GM12878 (cell line): ENCODE measurements at regions not wholly inside any gene's neighbourhood (a gene's known extent, or its start where the extent isn't known, plus 50 kb on each side); places are given as distances from the start of the nearest gene placed in this dataset.

Experiments
- ATAC-seq: fragments of 200-7000 bp; cut with Tn5 transposase; 3 replicates; pipeline ENCODE4 v1.9.1; 2020; ENCODE audit warnings: mild to moderate bottlenecking, moderate library complexity
- BruUV-seq: library from RNA; stranded (reverse); fragments of 400-500 nt; replicated peaks from 2 replicates; lab custom pipeline; 2021; lab: Mats Ljungman, UMichigan
- CTCF ChIA-PET: fragments of 300-600 bp; sonication (Branson Sonifier 250); formaldehyde crosslinking; extraction: SDS; loops from one replicate; lab custom pipeline; 2021; ENCODE audit warnings: inconsistent platforms; lab: Yijun Ruan, JAX
- POLR2A ChIA-PET: fragments of 350-600 bp; formaldehyde crosslinking; extraction: SDS; loops from one replicate; lab custom pipeline; 2021; ENCODE audit warnings: inconsistent platforms; lab: Charles Lee
- RAD21 ChIA-PET: fragments of 300-600 bp; sonication (Branson Sonifier 250); formaldehyde crosslinking; loops from one replicate; lab custom pipeline; 2023; ENCODE audit warnings: antibody characterized with exemption; ENCODE audit not compliant: unreplicated experiment; lab: Charles Lee
- SMC1A ChIA-PET: fragments of 300-600 bp; sonication (Branson Sonifier 250); formaldehyde crosslinking; loops from one replicate; lab custom pipeline; 2023; ENCODE audit not compliant: unreplicated experiment, uncharacterized antibody; lab: Charles Lee
- DNase-seq: peaks from one replicate; pipeline ENCODE4 v3.0.0-alpha.2; 2011; ENCODE audit warnings: low read depth, low spot score
- FAIRE-seq: peaks from 3 replicates; lab custom pipeline; 2011; peaks lifted over from hg19 to GRCh38; lab: Jason Lieb, UNC
- H2AFZ ChIP-seq: 2 replicates; pipeline ENCODE4 v1.6.0; 2011; ENCODE audit warnings: low read depth, low read length, control low read depth; ENCODE audit not compliant: control insufficient read depth
- H3K27ac ChIP-seq: 2 replicates; pipeline ENCODE4 v1.5.1; 2011; ENCODE audit warnings: control low read depth; ENCODE audit not compliant: control insufficient read depth, insufficient read depth
- H3K27me3 ChIP-seq, 2 experiments: replicated peaks in 1 of 2; 2 replicates each; pipeline versions ENCODE4 v1.6.0 to v1.6.1; 2011; ENCODE audit warnings: low read length in 1 of 2; ENCODE audit not compliant: control insufficient read depth in 2 of 2, insufficient read depth in 2 of 2
- H3K36me3 ChIP-seq, 2 experiments: 2 replicates each; pipeline ENCODE4 v1.5.1; 2011; ENCODE audit warnings: low read length in 1 of 2; ENCODE audit not compliant: control insufficient read depth in 2 of 2, insufficient read depth in 2 of 2
- H3K4me1 ChIP-seq: 2 replicates; pipeline ENCODE4 v1.6.1; 2011; ENCODE audit warnings: mild to moderate bottlenecking, low read length, moderate library complexity, mixed read lengths; ENCODE audit not compliant: control insufficient read depth, insufficient read depth
- H3K4me2 ChIP-seq: 2 replicates; pipeline ENCODE4 v1.6.0; 2011; ENCODE audit warnings: control low read depth; ENCODE audit not compliant: control insufficient read depth, insufficient read depth
- H3K4me3 ChIP-seq: fragments of 200-600 bp; sonication (generic); 2 replicates; pipeline ENCODE4 v1.5.1; 2016
- H3K79me2 ChIP-seq: 2 replicates; pipeline ENCODE4 v1.6.0; 2011; ENCODE audit warnings: low read length; ENCODE audit not compliant: control insufficient read depth, insufficient read depth
- H3K9ac ChIP-seq: 2 replicates; pipeline ENCODE4 v1.8.0; 2011; ENCODE audit warnings: low read length, control low read depth, mixed read lengths; ENCODE audit not compliant: control insufficient read depth, insufficient read depth
- H3K9me3 ChIP-seq: replicated peaks from 3 replicates; pipeline ENCODE4 v1.5.1; 2011; ENCODE audit warnings: mild to moderate bottlenecking, low read length; ENCODE audit not compliant: control insufficient read depth, insufficient read depth
- H4K20me1 ChIP-seq: 2 replicates; pipeline ENCODE4 v1.6.0; 2011; ENCODE audit not compliant: control insufficient read depth, insufficient read depth
- ATF2 ChIP-seq: IDR thresholded peaks from 2 replicates; pipeline ENCODE4 v1.6.1; 2012; ENCODE audit warnings: low read length, inconsistent platforms
- CREM ChIP-seq: IDR thresholded peaks from 2 replicates; pipeline ENCODE4 v1.6.1; 2014; ENCODE audit warnings: antibody characterized with exemption, low read depth
- ETV6 ChIP-seq, 2 experiments: fragments of 450-650 bp in 1 of 2; IDR thresholded peaks in 1 of 2; conservative IDR thresholded peaks in 1 of 2; 2 replicates each; pipeline ENCODE4 v1.6.1; 2014; ENCODE audit warnings: antibody characterized with exemption in 1 of 2, borderline replicate concordance in 1 of 2, low read depth in 1 of 2, mild to moderate bottlenecking in 1 of 2, moderate library complexity in 1 of 2
- HSF1 ChIP-seq: fragments of 150-350 bp; IDR thresholded peaks from 2 replicates; pipeline ENCODE4 v1.6.1; 2014; ENCODE audit warnings: mild to moderate bottlenecking, low read depth, low read length
- IKZF2 ChIP-seq, 2 experiments: fragments of 450-650 bp; IDR thresholded peaks; 2 replicates each; pipeline ENCODE4 v1.6.1; 2017; ENCODE audit warnings: mild to moderate bottlenecking in 2 of 2, moderate library complexity in 2 of 2
- NFXL1 ChIP-seq: fragments of 450-650 bp; IDR thresholded peaks from 2 replicates; pipeline ENCODE4 v1.6.1; 2017; ENCODE audit warnings: antibody characterized with exemption, mild to moderate bottlenecking, borderline replicate concordance
- NR2C2 ChIP-seq: IDR thresholded peaks from 2 replicates; pipeline ENCODE4 v1.6.1; 2011; ENCODE audit warnings: borderline replicate concordance, low read depth; ENCODE audit not compliant: control insufficient read depth, insufficient read length
- NRF1 ChIP-seq: conservative IDR thresholded peaks from 2 replicates; pipeline ENCODE4 v1.6.1; 2011; ENCODE audit warnings: mild to moderate bottlenecking, low read depth, low read length, improper control_type of control experiment
- ZBED1 ChIP-seq: IDR thresholded peaks from 2 replicates; pipeline ENCODE4 v1.6.1; 2016; ENCODE audit warnings: borderline replicate concordance
- ZNF274 ChIP-seq: IDR thresholded peaks from one replicate; pipeline ENCODE4 v1.8.0; 2011; ENCODE audit not compliant: insufficient read length, insufficient read depth
- ZNF592 ChIP-seq: fragments of 450-650 bp; IDR thresholded peaks from 2 replicates; pipeline ENCODE4 v1.6.1; 2017; ENCODE audit warnings: mild to moderate bottlenecking, moderate library complexity
- WGBS: methylation state at CpG from one replicate; pipeline ENCODE4 v1.1.6; 2016; ENCODE audit warnings: low lambda C conversion rate; ENCODE audit not compliant: insufficient replicate concordance, insufficient coverage; ENCODE audit errors: missing lambda C conversion rate; 5-methylcytosine and 5-hydroxymethylcytosine counted together
- in situ Hi-C: fragments of 300-500 bp; cut with MboI; formaldehyde crosslinking; loops from 9 replicates; pipeline ENCODE4 v1.14.3; 2018; ENCODE audit warnings: mixed read lengths
- intact Hi-C: fragments of 100-400 bp; cut with micrococcal nuclease; formaldehyde crosslinking; loops from one replicate; pipeline ENCODE4 v1.14.2; 2022; ENCODE audit not compliant: unreplicated experiment
- TF ChIP-seq, protein P1 (sequence below): fragments of 450-650 bp; conservative IDR thresholded peaks from 2 replicates; pipeline ENCODE4 v1.6.1; 2017; ENCODE audit warnings: mild to moderate bottlenecking, moderate library complexity
- TF ChIP-seq, protein P2 (sequence below), 3 experiments: IDR thresholded peaks in 2 of 3; conservative IDR thresholded peaks in 1 of 3; 2 replicates each; pipeline ENCODE4 v1.5.1; 2011; ENCODE audit warnings: low read depth in 3 of 3, low read length in 3 of 3, mild to moderate bottlenecking in 3 of 3, control low read depth in 2 of 3, moderate library complexity in 2 of 3, inconsistent platforms in 1 of 3, mixed read lengths in 1 of 3; ENCODE audit not compliant: control insufficient read depth in 2 of 3, insufficient read depth in 1 of 3; ENCODE audit errors: extremely low read depth in 1 of 3

GRCh38 chr5:120152931-120153330 is 311.2 kb upstream of the PRR16 start:
- ChIA-PET CTCF (no interaction called here), POLR2A (no interaction called here)
- in situ Hi-C loops: no loop called here
- TF ChIP-seq ATF2 (no peak), ETV6 (conservative IDR thresholded peaks at IDR 0.05 in 1 of 2, IDR thresholded peaks at IDR 0.05 in 1 of 2; ENCODE audit: borderline replicate concordance in 1 of 2, low read depth in 1 of 2) (no peak), NR2C2 (no peak), ZNF592 (no peak), NRF1 (no peak), NFXL1 (no peak), IKZF2 (IDR thresholded peaks at IDR 0.05) (no peak), ZNF274 (no peak), ZBED1 (no peak), CREM (no peak), HSF1 (no peak)
- TF ChIP-seq, protein P1, sequence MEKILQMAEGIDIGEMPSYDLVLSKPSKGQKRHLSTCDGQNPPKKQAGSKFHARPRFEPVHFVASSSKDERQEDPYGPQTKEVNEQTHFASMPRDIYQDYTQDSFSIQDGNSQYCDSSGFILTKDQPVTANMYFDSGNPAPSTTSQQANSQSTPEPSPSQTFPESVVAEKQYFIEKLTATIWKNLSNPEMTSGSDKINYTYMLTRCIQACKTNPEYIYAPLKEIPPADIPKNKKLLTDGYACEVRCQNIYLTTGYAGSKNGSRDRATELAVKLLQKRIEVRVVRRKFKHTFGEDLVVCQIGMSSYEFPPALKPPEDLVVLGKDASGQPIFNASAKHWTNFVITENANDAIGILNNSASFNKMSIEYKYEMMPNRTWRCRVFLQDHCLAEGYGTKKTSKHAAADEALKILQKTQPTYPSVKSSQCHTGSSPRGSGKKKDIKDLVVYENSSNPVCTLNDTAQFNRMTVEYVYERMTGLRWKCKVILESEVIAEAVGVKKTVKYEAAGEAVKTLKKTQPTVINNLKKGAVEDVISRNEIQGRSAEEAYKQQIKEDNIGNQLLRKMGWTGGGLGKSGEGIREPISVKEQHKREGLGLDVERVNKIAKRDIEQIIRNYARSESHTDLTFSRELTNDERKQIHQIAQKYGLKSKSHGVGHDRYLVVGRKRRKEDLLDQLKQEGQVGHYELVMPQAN: no peak
- TF ChIP-seq, protein P2, sequence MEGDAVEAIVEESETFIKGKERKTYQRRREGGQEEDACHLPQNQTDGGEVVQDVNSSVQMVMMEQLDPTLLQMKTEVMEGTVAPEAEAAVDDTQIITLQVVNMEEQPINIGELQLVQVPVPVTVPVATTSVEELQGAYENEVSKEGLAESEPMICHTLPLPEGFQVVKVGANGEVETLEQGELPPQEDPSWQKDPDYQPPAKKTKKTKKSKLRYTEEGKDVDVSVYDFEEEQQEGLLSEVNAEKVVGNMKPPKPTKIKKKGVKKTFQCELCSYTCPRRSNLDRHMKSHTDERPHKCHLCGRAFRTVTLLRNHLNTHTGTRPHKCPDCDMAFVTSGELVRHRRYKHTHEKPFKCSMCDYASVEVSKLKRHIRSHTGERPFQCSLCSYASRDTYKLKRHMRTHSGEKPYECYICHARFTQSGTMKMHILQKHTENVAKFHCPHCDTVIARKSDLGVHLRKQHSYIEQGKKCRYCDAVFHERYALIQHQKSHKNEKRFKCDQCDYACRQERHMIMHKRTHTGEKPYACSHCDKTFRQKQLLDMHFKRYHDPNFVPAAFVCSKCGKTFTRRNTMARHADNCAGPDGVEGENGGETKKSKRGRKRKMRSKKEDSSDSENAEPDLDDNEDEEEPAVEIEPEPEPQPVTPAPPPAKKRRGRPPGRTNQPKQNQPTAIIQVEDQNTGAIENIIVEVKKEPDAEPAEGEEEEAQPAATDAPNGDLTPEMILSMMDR (IDR thresholded peaks at IDR 0.05 in 2 of 3, conservative IDR thresholded peaks at IDR 0.05 in 1 of 3; ENCODE audit: control insufficient read depth in 2 of 3, extremely low read depth in 1 of 3, insufficient read depth in 1 of 3, low read depth in 3 of 3, low read length in 3 of 3): no peak

More at GRCh38 chr5:120152931-120153330, 311.2 kb upstream of the PRR16 start:
- Histone ChIP-seq H3K9ac (no peak overlapping the region), H3K27ac (no peak overlapping the region), H3K27me3 (no peaks in the 10 kb centered on the region), H2AFZ (no peak overlapping the region), H3K79me2 (no peaks in the 10 kb centered on the region), H3K36me3 (no peaks in the 10 kb centered on the region), H3K9me3 (no peaks in the 10 kb centered on the region), H4K20me1 (no peaks in the 10 kb centered on the region), H3K4me1 (no peaks in the 10 kb centered on the region), H3K4me2 (no peak overlapping the region), H3K4me3 (no peak overlapping the region)
- ATAC-seq: no peak
- no peak for FAIRE-seq
- BruUV-seq: no TSS peak
- WGBS: 20% methylated on average over 4 of the region's 4 CpGs
- ChIA-PET RAD21 (no interaction called here), SMC1A (no interaction called here)
- intact Hi-C loops: no loop called here
- DNase-seq: no peak
